Fibroblast of lung (primary cell): ENCODE measurements at regions not wholly inside any gene's neighbourhood (a gene's known extent, or its start where the extent isn't known, plus 50 kb on each side); places are given as distances from the start of the nearest gene placed in this dataset.

Source experiments
- DNase-seq, 2 donors: peaks; one replicate each; pipeline versions ENCODE4 v3.0.0 to v3.0.0-alpha.2; 2010; ENCODE audit warnings: low read depth in 2 of 2
- H2AFZ ChIP-seq: 2 replicates; pipeline ENCODE4 v1.5.1; 2012; ENCODE audit warnings: low read length, control low read depth, inconsistent platforms
- H3K27ac ChIP-seq: 2 replicates; pipeline ENCODE4 v1.5.1; 2011; ENCODE audit warnings: low read length, control low read depth; ENCODE audit not compliant: insufficient read depth
- H3K27me3 ChIP-seq: 2 replicates; pipeline ENCODE4 v1.5.1; 2011; ENCODE audit warnings: mild to moderate bottlenecking, low read length; ENCODE audit not compliant: control insufficient read depth, insufficient read depth
- H3K36me3 ChIP-seq: 2 replicates; pipeline ENCODE4 v1.5.1; 2011; ENCODE audit warnings: low read length; ENCODE audit not compliant: control insufficient read depth, insufficient read depth
- H3K4me1 ChIP-seq: 2 replicates; pipeline ENCODE4 v1.5.1; 2011; ENCODE audit warnings: low read length; ENCODE audit not compliant: control insufficient read depth, insufficient read depth; ENCODE audit errors: extremely low read depth
- H3K4me2 ChIP-seq: 2 replicates; pipeline ENCODE4 v1.5.1; 2011; ENCODE audit warnings: low read length, control low read depth; ENCODE audit not compliant: insufficient read depth; ENCODE audit errors: extremely low read depth
- H3K4me3 ChIP-seq, 4 experiments: fragments of 200-600 bp in 1 of 4; sonication (generic) in 1 of 4; replicated peaks in 1 of 4; 2 replicates each; pipeline ENCODE4 v1.5.1; 2011 to 2016; ENCODE audit warnings: low read length in 4 of 4, low read depth in 3 of 4, mild to moderate bottlenecking in 3 of 4, control low read depth in 2 of 4, inconsistent platforms in 1 of 4, mixed read lengths in 1 of 4; ENCODE audit not compliant: insufficient read depth in 1 of 4; ENCODE audit errors: control extremely low read depth in 1 of 4
- H3K79me2 ChIP-seq: 2 replicates; pipeline ENCODE4 v1.5.1; 2012; ENCODE audit warnings: mild to moderate bottlenecking, low read length, inconsistent platforms; ENCODE audit not compliant: control insufficient read depth, insufficient read depth
- H3K9ac ChIP-seq: 2 replicates; pipeline ENCODE4 v1.5.1; 2011; ENCODE audit warnings: mild to moderate bottlenecking, low read length, control low read depth; ENCODE audit not compliant: insufficient read depth
- H3K9me3 ChIP-seq: 2 replicates; pipeline ENCODE4 v1.5.1; 2012; ENCODE audit warnings: low read depth, low read length; ENCODE audit not compliant: control insufficient read depth, insufficient read depth
- H4K20me1 ChIP-seq: 2 replicates; pipeline ENCODE4 v1.5.1; 2011; ENCODE audit warnings: low read length; ENCODE audit not compliant: control insufficient read depth, insufficient read depth; ENCODE audit errors: extremely low read depth
- EZH2 ChIP-seq: IDR thresholded peaks from 2 replicates; pipeline ENCODE4 v1.5.1; 2012; ENCODE audit warnings: low read length, control low read depth, mild to moderate bottlenecking; ENCODE audit errors: missing control alignments
- TF ChIP-seq, protein P1 (sequence below), 2 donors: IDR thresholded peaks in 1 of 2; conservative IDR thresholded peaks in 1 of 2; 1 replicate in 1 of 2; 2 replicates in 1 of 2; pipeline ENCODE4 v1.5.1; 2011 to 2012; ENCODE audit warnings: low read length in 2 of 2, control low read depth in 1 of 2, inconsistent platforms in 1 of 2, low read depth in 1 of 2, mild to moderate bottlenecking in 1 of 2

DNA sequence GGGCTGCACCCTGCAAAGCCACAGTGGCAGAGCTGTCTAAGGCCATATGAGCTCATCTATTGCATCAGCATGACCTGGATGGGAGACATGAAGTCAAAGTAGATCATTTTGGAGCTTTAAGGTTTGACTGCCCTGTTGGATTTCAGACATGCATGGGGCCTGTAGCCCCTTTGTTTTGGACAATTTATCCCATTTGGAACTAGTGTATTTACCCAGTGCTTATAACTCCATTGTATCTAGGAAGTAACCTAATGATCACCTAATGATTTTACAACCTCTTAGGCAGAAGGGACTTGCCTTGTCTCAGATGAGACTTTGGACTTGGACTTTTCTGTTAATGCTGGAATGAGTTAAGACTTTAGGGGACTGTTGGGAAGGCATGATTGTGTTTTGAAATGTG is 575.4 kb downstream of the EPM2A start:
- H3K9ac ChIP-seq, result no peak overlapping the region
- no peak for DNase-seq
- no peaks in the 10 kb centered on the region for H4K20me1 ChIP-seq
- no peaks in the 10 kb centered on the region for H3K9me3 ChIP-seq
- H3K36me3 ChIP-seq, result no peaks in the 10 kb centered on the region
- no peak overlapping the region for H3K4me2 ChIP-seq
- no peak overlapping the region for H2AFZ ChIP-seq
- no peaks in the 10 kb centered on the region for H3K27me3 ChIP-seq
- no peaks in the 10 kb centered on the region for H3K4me1 ChIP-seq
- TF ChIP-seq, protein P1, sequence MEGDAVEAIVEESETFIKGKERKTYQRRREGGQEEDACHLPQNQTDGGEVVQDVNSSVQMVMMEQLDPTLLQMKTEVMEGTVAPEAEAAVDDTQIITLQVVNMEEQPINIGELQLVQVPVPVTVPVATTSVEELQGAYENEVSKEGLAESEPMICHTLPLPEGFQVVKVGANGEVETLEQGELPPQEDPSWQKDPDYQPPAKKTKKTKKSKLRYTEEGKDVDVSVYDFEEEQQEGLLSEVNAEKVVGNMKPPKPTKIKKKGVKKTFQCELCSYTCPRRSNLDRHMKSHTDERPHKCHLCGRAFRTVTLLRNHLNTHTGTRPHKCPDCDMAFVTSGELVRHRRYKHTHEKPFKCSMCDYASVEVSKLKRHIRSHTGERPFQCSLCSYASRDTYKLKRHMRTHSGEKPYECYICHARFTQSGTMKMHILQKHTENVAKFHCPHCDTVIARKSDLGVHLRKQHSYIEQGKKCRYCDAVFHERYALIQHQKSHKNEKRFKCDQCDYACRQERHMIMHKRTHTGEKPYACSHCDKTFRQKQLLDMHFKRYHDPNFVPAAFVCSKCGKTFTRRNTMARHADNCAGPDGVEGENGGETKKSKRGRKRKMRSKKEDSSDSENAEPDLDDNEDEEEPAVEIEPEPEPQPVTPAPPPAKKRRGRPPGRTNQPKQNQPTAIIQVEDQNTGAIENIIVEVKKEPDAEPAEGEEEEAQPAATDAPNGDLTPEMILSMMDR (conservative IDR thresholded peaks at IDR 0.05 in 1 of 2, IDR thresholded peaks at IDR 0.05 in 1 of 2; ENCODE audit: low read depth in 1 of 2, low read length in 2 of 2), result no peak
- H3K4me3 ChIP-seq, result no peak overlapping the region
- no peak overlapping the region for H3K27ac ChIP-seq
- H3K79me2 ChIP-seq, result no peaks in the 10 kb centered on the region

DNA sequence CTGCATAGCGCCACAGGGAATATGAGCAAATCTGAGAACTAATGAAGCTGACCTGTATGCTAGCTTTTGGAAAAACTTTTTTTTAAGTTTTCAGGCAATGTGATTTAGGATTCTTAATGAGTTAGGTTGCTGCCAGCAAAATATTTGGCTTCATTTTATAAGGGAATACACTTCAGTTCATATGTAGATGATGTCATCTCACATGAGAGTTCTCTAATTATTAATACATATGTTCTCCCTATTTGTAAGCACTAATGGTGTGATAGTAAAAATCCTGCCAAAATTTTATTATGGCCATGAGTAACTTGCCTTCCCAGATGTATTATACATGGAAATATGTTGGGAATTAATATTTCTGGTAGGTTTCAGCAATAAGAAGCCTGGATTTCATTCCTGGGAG is 573.8 kb downstream of the EPM2A start:
- H3K4me2 ChIP-seq, result no peak overlapping the region
- no peaks in the 10 kb centered on the region for H3K9me3 ChIP-seq
- no peaks in the 10 kb centered on the region for H4K20me1 ChIP-seq
- H3K4me1 ChIP-seq, result no peaks in the 10 kb centered on the region
- no peak overlapping the region for H3K4me3 ChIP-seq
- DNase-seq, result no peak
- no peak overlapping the region for H3K27ac ChIP-seq
- H3K9ac ChIP-seq, result no peak overlapping the region
- H3K36me3 ChIP-seq, result no peaks in the 10 kb centered on the region
- H3K27me3 ChIP-seq, result no peaks in the 10 kb centered on the region
- H2AFZ ChIP-seq, result no peak overlapping the region
- TF ChIP-seq EZH2, result no peak
- TF ChIP-seq, protein P1 (conservative IDR thresholded peaks at IDR 0.05 in 1 of 2, IDR thresholded peaks at IDR 0.05 in 1 of 2; ENCODE audit: low read depth in 1 of 2, low read length in 2 of 2), result no peak
- H3K79me2 ChIP-seq, result no peaks in the 10 kb centered on the region

DNA sequence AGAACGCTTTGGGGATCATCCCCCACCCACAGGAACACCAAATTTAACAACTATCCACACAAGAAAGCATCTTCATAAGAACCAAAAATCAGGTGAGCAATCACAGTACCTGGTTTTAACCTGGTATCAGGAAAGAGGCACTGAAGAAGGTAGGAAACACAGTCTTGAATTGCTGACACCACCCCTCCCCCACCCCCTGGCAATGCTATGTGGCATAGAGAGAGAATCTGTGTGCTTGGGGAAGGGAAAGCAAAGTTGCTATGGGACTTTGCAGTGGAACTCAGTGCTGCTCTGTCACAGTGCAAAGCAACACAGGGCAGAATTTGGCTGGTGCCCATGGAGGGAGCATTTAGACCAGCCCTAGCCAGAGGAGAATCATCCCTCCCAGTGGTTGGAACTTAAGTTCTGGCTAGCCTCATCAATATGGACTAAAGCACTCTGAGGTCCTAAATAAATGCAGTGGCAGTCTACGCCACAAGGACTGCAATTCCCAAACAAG is 565.5 kb downstream of the EPM2A start:
- H3K4me1 ChIP-seq, result no peaks in the 10 kb centered on the region
- DNase-seq, result no peak
- H3K9me3 ChIP-seq, result no peaks in the 10 kb centered on the region
- no peaks in the 10 kb centered on the region for H3K27me3 ChIP-seq
- H4K20me1 ChIP-seq, result no peaks in the 10 kb centered on the region
- no peak overlapping the region for H3K27ac ChIP-seq
- TF ChIP-seq, protein P1 (conservative IDR thresholded peaks at IDR 0.05 in 1 of 2, IDR thresholded peaks at IDR 0.05 in 1 of 2; ENCODE audit: low read depth in 1 of 2, low read length in 2 of 2), result no peak
- TF ChIP-seq EZH2, result no peak
- no peaks in the 10 kb centered on the region for H3K36me3 ChIP-seq
- H3K4me3 ChIP-seq, result no peak overlapping the region
- H3K79me2 ChIP-seq, result no peaks in the 10 kb centered on the region
- no peak overlapping the region for H2AFZ ChIP-seq
- no peak overlapping the region for H3K4me2 ChIP-seq
- H3K9ac ChIP-seq, result no peak overlapping the region
